ENCODE measurements at regions not wholly inside any gene's neighbourhood (a gene's known extent, or its start where the extent isn't known, plus 50 kb on each side); places are given as distances from the start of the nearest gene placed in this dataset.

GRCh38 chr20:11976966-11977365 is 59.3 kb downstream of the BTBD3 start:
- no peak for TF ChIP-seq CTCF (IDR thresholded peaks at IDR 0.05; ENCODE audit: control extremely low read depth, extremely low read depth, low read depth, missing control alignments)
- DNase-seq (ENCODE audit: extremely low spot score), result no peak
- ChIA-PET CTCF (interaction anchor here (1.5 kb wide), 1 partner anchor 35 kb away, joined by 4 read pairs; no protein-coding TSS in a partner anchor), POLR2A (no interaction called here)

GRCh38 chr20:11978496-11978895 is 60.8 kb downstream of the BTBD3 start:
- CTCF ChIA-PET, result no interaction called here
- TF ChIP-seq CTCF (IDR thresholded peaks at IDR 0.05; ENCODE audit: control extremely low read depth, extremely low read depth, low read depth, missing control alignments), result no peak
- POLR2A ChIA-PET, result no interaction called here
- DNase-seq (ENCODE audit: extremely low spot score), result no peak

- peak; percentile 23 for DNase-seq (ENCODE audit: extremely low spot score)
- POLR2A ChIA-PET, result no interaction called here
- CTCF ChIA-PET, result no interaction called here
- no peak for TF ChIP-seq CTCF (IDR thresholded peaks at IDR 0.05; ENCODE audit: control extremely low read depth, extremely low read depth, low read depth, missing control alignments)
Measured at GRCh38 chr20:11979306-11979990, 61.8 kb downstream of the BTBD3 start.

- TF ChIP-seq CTCF (IDR thresholded peaks at IDR 0.05; ENCODE audit: control extremely low read depth, extremely low read depth, low read depth, missing control alignments), result peak; percentile 4
- DNase-seq (ENCODE audit: extremely low spot score), result no peak
- CTCF ChIA-PET, result no interaction called here
- POLR2A ChIA-PET, result no interaction called here
Measured at GRCh38 chr20:11980263-11980662, 62.6 kb downstream of the BTBD3 start.

GRCh38 chr20:11981366-11981947 is 63.8 kb downstream of the BTBD3 start:
- TF ChIP-seq CTCF (IDR thresholded peaks at IDR 0.05; ENCODE audit: control extremely low read depth, extremely low read depth, low read depth, missing control alignments), result no peak
- ChIA-PET POLR2A (no interaction called here), CTCF (no interaction called here)
- no peak for DNase-seq (ENCODE audit: extremely low spot score)

GRCh38 chr20:11982289-11982954 is 64.7 kb downstream of the BTBD3 start:
- no peak for DNase-seq (ENCODE audit: extremely low spot score)
- TF ChIP-seq CTCF (IDR thresholded peaks at IDR 0.05; ENCODE audit: control extremely low read depth, extremely low read depth, low read depth, missing control alignments), result no peak
- CTCF ChIA-PET, result no interaction called here
- POLR2A ChIA-PET, result no interaction called here

All from GM10248 (cell line).